ENCODE measurements at regions not wholly inside any gene's neighbourhood (a gene's known extent, or its start where the extent isn't known, plus 50 kb on each side); places are given as distances from the start of the nearest gene placed in this dataset.
"Not testable (repeated sequence)": the region's sequence is repeated elsewhere in the genome, so short reads cannot be mapped to it uniquely, and the experiment has no call there.

DNA sequence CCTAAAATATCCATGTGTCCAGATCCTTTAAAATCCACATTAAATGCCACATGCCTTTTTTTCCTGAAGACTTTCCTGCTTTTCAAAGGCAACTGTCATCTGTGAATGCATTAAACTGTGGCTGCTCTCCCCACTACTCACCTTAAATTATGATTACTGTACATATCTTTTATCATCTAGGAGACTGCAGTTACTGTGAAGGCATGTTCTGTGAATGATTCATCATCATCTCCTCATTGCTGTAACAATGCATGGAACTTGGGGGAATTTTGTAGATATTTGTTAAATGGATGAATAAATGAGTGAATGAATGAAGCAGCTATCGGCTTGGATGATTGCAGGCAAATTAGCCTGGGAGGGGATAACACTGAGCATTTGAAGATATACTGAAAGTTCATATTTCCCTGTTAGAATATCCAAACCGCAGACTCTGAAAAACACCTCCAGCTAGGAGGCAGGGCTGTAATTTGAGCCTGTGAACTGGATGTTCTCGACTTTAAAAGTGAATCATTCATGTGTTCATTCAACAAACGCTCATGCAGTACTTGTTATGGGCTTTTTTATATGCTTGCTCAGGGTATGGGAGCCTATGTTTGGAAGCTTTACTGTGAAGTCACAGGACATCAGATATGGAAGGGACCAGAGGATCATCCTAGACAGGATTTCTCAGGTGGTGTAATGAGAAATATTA lies 519.2 kb downstream of the KIF4B start:
- DNase-seq (no peak), ATAC-seq (no peak)
- intact Hi-C loops (cut with DNase I), result no loop called here

DNA sequence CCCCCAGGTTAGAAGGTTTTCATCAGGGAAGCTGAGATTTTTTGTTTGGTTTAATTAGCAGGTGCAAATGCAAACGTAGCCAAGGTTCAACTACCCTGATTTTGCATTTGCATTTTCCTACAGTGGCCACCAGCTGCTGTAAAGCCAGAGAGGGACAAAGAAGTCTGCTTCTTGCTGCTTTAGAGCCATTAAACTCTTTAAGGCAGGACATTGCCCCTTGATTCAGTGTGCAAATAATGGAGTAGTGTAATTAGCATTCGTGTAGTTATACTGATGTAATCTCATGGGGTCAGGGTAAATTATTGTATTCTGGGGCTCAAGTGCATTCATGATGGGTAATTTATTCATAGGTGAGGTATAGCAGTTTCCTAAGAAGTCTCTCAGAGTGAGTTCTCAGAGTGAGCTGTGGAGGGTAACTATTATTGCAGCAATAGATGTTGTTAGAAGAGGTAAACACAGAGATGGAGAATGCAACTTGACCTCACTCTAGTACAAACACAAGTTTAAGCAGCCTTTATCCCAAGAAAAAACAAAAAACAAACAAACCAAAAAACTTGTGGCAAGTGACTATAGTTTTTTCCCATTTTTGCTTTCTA lies 526.5 kb downstream of the KIF4B start:
- DNase-seq (no peak), ATAC-seq (no peak)
- intact Hi-C loops (cut with DNase I), result no loop called here

DNA sequence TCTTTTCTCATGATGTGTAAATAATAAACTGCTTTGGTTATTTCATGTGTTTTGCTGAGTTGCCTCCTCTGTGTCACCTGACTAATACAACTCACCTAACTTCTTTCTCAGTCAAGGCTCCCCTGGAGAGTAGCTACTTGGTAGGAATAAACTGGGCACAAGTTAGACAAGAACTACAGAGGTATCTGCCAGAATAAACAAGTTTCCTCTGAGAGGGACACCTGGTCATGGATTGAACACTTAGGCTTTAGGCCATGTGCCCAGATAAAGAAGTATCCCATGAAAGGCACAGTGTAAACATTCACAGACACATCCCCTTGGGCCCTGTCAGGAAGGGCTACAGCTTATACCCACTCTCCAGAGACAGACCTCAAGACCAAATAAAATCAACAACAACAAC lies 532.5 kb downstream of the KIF4B start:
- no peak for DNase-seq
- intact Hi-C loops (cut with DNase I), result no loop called here
- no peak for ATAC-seq

DNA sequence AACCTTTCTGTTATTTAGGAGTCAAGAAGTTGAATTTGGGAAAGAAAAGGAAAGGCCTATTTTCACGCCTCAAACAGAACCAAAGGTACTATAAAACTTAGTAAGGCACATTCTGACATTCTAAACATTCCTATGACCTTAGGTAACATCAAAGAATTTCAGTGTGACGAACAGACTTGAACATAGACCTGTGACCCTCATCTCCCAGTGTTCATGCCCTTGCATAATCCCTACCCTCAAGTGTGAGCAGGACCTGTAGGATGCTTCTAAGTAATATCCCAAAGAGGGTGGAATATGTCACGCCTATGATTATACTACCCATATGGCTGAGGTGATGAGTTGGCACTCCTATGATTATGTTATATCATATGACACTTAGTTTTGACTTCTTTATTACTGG lies 540.9 kb downstream of the KIF4B start:
- intact Hi-C loops (cut with DNase I), result no loop called here
- ATAC-seq, result no peak
- DNase-seq, result no peak

DNA sequence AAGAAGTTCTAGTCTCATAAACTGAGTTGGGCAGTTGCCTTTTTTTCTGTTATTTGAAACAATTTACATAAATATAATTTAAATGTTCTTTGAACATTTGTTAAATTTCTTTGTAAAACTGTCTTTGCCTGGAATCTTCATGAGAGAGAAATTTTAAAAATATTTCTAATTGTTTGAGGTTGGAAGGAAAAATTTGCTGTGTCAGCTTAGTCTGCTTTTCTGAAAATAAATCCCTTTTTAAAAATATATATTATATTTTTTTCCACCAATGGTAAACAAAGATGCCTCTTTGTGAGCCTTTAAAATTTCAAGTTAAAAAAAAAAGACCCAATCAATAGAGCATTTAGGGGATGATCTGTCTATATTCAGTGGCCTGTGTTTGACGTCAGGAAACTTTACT lies 542.7 kb downstream of the KIF4B start:
- no peak for DNase-seq
- intact Hi-C loops (cut with DNase I), result no loop called here
- ATAC-seq, result no peak

DNA sequence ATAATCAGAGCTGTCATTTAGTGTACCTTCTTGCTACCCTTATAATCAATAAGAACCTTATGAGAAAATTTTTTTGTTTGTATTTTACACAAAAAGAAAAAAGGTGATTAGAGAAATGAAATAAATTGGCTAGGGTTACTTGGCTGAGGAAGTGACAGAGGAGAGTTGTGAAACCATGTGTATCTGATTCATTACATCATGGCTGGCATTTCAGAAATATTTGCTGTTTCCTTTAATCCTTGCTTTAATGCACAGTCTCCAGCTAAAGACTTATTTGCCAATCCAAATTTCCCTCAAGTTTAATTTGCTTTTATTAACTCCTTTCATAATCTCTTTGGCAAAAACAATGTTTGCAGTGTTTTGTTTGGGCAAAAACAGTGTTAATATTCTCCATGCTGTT lies 543.1 kb downstream of the KIF4B start:
- no peak for ATAC-seq
- intact Hi-C loops (cut with DNase I), result no loop called here
- no peak for DNase-seq

DNA sequence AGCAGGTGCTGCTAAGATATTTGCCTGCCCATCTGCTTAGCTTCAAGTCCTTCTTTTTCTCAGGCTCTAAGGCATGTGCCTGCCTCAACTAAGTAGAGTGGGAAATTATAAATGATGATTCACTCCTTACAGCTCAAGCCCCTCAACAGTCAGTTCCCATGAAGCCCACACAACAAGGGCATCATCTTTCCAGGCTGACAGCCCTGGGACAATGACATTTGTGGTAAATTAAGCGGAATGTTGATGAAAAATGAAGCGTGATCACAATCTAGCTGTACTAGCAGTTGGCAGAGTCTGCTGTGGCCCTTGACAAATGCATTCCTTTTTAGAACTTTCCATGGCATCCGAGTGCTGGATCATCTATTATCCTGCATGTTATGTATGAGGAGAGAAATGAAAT lies 548.6 kb downstream of the KIF4B start:
- intact Hi-C loops (cut with DNase I), result no loop called here
- DNase-seq, result no peak
- ATAC-seq, result no peak

DNA sequence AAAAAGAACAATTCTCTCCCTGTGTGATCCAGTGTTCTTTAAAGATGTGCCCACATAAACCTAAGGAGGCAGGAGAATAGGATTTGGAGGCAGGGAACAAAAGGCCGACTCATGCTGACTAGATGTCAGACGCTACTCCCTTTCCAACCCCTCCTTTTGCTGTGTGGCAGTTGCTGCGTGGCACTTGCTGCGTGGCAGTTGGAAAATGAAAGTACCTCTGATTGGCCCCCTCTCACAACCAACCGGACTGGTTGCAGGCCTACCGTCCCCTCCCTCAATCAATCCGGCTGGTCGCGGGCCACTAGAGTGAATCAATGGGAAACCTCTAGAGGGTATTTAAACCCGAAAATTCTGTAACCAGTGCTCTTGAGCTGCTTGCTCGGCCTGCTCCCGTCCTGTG lies 551.0 kb downstream of the KIF4B start:
- no peak for DNase-seq
- intact Hi-C loops (cut with DNase I), result no loop called here
- ATAC-seq, result no peak

DNA sequence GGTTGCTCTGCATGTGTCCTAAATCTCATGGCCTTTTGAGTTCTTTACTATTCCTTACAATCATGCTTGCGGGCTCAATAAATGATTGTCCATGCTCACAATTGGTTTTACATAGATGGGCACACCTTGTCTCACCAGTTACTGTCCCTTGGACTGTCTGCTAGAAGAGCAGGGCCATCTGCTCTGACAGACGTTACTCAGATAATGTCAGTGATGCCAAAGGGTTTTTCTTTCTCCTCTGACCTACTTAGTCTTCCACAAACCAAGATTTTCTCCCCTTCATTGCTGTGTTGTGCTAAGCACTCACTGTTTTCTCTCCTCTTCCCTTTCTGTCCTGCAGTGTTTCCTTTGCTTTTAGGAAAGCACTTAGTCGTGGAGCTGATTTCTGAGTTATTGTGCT lies 562.3 kb downstream of the KIF4B start:
- intact Hi-C loops (cut with DNase I), result no loop called here
- ATAC-seq (no peak), DNase-seq (no peak)

DNA sequence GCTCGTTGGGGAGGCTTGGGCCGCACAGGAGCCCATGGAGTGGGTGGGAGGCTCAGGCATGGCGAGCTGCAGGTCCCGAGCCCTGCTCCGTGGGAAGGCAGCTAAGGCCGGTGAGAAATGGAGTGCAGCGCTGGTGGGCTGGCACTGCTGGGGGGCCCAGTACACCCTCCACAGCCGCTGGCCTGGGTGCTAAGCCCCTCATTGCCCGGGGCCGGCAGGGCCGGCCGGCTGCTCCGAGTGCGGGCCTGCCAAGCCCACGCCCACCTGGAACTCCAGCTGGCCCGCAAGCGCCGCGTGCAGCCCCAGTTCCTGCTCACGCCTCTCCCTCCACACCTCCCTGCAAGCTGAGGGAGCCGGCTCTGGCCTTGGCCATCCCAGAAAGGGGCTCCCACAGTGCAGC lies 573.3 kb downstream of the KIF4B start:
- DNase-seq; ATAC-seq; intact Hi-C loops (cut with DNase I): not testable (repeated sequence)

DNA sequence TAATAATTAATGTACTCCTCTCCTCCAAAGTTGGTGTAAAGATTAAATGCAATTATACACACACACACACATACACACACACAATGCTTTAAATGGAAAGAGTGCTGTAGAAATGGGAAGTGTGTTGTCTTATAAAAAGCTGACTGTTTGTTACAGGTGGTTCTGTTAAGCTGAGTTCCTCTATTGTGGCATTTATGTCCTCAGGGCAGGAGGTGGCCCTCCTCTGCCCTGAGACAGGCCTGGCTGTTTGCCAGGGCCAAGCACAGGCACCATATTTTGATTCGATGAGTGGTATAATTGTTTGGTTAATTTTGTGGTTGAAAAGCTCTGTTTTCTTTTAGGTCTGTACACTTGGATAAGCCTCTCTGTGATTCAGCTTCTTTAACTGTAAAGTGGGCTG lies 573.9 kb downstream of the KIF4B start:
- DNase-seq, result no peak
- intact Hi-C loops (cut with DNase I), result no loop called here
- ATAC-seq, result no peak

DNA sequence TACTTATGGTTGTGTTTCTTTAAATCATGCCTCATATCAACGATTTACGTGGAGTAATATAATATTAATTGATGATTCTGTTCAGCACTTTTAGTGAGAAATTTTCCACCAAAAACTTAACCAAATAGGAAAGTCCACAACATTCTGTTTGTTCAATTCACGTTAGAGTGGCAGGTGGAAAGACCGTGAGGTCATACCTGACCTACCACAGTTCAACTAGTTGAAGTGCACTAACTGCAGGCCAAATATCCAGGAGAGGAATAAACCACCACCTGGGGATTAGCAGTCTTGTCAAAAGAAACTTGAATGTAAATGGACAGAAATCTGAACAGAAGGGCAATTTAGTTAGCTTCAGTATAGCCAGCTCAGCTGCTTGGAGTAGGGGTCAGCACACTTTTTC lies 577.7 kb downstream of the KIF4B start:
- no peak for ATAC-seq
- intact Hi-C loops (cut with DNase I), result no loop called here
- no peak for DNase-seq

DNA sequence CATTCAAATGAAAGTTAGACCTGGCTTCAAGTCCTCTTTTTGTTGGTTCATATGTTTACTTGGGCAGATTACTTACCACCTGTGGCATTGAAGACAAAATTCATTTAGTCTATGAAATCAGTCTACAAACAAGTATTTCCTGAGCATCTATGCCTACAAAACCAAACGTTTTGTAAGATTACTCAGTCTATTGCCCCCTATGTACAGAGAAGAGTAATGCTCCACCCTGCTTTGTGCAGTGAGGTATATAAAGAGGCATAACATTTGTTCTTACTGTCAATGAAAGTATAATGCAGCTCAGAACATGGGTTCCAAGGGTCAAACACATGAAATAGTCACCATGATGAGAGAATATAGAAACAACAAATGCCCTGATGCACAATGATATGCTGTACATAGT lies 580.7 kb downstream of the KIF4B start:
- intact Hi-C loops (cut with DNase I), result no loop called here
- ATAC-seq (no peak), DNase-seq (no peak)

DNA sequence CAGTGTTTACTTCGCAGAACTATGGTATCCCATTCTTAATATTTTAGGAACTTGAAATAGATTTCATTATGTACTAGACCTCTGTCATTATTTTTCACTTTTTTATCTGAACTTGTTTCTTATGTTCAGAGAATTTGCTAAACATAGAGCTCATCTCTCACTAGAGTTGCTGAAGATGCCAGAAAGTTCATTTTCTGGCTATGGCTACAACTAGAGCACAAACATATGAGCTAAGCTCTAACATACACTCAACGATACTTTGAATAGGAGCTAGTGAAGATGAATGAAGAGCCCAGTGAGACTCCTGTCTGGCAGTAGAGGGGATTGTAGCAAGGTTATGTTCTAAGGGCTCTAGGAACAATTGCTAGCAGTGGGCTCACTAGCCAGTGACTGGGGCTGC lies 582.2 kb downstream of the KIF4B start:
- no peak for DNase-seq
- ATAC-seq, result no peak
- intact Hi-C loops (cut with DNase I), result no loop called here

DNA sequence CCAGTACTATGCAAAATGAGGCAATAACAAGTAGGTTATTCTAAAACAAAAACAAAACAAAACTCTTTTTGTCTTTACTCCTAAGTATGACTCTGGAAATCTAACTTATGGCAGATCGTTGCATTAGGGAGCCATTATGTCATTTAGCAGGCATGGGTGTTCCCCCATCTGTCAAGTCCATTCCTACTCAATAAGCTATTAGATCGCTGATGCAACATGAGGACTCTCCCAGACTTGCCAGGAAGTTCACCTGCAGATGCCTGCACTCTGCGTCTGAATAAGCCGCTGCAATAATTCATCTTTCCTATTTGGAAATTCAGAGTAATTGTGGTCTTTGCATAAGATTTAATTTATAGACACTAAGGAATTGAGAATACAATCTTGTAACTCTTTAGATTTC lies 585.0 kb downstream of the KIF4B start:
- intact Hi-C loops (cut with DNase I), result no loop called here
- no peak for DNase-seq
- no peak for ATAC-seq

DNA sequence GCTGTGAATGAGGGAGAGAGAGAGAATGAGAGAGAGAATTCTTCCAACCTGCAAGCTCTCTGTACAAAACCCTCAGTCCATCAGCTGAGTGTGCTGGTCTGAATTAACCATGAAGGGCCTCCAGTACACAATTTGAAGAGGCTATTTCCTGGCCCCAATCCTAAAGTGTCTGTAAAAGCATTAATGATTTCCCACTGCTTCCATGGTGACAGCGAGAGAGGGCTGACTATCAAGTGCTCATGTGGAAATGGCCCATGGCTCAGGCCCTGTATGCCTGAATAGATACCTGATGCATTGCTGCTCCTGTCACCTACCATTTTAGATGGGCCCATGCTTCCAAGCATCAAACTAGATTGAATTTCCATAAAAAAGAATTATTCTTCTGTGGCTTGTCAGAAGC lies 592.4 kb downstream of the KIF4B start:
- DNase-seq (no peak), ATAC-seq (no peak)
- intact Hi-C loops (cut with DNase I), result no loop called here

DNA sequence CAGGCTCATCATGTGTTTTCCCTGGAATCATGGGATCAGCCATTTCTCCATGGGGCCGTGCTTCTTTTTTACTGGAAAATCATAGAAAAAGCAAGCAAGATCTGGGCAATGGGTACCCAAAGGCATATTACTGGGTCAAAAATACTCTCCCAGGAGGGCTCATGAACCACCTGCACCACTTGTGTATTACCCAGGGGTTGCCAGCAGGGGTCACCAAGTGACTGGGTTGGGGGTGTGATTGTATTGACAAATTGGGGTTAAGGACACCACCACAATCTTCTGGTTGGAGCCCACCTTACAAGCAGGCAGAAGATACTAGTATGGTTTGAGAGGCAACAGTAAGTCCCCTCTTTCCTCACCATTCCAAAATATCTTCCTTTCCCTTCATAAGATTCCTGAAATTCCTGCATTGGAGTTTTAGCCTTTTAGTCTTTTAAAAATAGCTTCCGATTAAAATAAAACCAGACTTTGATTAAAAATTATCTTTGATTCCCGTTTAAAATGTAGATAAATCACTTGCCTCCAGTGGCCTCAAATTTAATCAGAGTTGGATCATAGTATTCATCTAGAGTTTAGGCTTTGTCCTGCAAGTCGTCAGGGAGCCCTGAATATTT lies 603.3 kb downstream of the KIF4B start:
- ATAC-seq, result no peak
- intact Hi-C loops (cut with DNase I), result no loop called here
- DNase-seq, result peak; percentile 22

DNA sequence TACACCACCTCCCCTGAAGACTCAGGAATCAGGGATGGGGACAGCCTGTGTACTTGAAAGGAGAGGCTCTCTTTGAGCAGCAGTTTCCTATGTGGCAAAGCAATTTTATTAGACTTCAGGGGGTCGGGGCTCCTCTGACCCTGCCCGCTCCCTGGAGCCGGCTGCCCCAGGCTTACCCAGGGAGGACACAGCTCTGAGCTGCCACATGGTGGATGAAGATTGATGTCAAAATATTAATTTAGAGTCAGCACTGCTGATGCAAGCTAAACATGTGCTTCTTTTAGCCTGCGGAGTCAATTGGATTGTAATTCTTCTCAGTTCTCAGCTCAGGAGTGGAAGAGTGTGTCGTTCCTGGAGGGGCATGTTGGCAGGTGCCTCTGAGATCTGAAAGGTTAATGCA lies 606.1 kb downstream of the KIF4B start:
- DNase-seq (no peak), ATAC-seq (no peak)
- intact Hi-C loops (cut with DNase I), result no loop called here

DNA sequence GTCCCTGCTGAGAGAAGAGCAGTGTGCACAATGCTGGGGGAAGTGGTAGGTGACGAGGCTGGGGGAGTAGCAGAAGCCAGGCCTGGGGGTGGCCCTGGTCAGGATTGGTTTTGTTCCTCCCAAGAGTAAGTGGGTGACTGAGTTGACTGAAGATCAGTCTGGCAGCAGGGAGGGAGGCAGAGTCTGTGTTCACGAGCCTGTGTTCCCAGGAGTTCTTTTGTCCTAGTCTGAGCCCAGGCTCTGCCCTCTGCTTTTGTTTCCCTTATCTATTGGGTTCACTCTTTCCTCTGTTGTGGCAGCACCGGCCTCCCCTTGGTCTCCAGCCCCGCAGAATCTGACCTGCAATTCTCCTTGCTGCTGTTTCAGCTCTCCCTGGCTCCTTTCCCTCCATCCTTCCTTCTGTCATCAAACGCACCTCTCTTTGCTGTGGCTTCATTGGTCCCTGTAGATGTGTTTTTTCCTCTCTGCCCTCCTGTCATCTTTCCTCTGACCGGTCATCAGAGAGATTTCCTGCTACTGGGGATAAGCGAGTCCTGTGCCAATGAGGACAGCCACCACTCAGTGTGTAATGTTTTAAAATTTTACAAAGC lies 607.4 kb downstream of the KIF4B start:
- DNase-seq (no peak), ATAC-seq (no peak)
- intact Hi-C loops (cut with DNase I), result no loop called here

DNA sequence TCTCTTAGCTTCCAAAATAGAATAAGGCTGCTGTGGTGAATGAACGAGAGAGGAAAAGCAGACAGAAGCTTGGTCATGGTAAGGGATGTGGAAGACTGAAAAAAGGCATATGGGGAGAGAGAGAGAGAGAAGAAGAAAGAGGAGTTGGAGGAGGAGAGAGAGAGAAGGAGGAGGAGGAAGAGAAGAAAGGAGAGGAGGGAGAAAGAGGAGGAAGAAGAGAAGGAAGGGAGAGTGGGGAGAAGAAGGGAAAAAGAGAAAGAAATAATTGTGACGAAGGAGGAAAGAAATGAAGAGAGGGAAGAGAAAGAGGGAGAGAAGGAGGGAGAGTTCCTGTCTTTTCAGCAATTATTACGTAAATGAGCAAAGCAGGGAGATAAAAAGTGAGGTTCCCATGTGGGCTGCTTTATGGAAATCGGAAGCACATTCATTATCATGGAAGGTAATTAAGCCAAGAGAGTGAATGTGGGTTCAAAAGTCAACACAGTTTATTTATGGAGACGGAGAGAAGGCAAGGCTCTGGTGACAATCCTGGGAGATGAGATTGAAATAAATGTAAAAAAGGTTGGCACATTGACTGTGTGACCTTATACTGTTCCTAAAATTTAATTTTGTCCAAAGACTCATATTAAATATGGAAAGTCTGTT lies 611.2 kb downstream of the KIF4B start:
- intact Hi-C loops (cut with DNase I), result no loop called here
- no peak for DNase-seq
- no peak for ATAC-seq

All from left cardiac atrium (tissue), 4 donors.